ENCODE measurements at regions not wholly inside any gene's neighbourhood (a gene's known extent, or its start where the extent isn't known, plus 50 kb on each side); places are given as distances from the start of the nearest gene placed in this dataset.

DNA sequence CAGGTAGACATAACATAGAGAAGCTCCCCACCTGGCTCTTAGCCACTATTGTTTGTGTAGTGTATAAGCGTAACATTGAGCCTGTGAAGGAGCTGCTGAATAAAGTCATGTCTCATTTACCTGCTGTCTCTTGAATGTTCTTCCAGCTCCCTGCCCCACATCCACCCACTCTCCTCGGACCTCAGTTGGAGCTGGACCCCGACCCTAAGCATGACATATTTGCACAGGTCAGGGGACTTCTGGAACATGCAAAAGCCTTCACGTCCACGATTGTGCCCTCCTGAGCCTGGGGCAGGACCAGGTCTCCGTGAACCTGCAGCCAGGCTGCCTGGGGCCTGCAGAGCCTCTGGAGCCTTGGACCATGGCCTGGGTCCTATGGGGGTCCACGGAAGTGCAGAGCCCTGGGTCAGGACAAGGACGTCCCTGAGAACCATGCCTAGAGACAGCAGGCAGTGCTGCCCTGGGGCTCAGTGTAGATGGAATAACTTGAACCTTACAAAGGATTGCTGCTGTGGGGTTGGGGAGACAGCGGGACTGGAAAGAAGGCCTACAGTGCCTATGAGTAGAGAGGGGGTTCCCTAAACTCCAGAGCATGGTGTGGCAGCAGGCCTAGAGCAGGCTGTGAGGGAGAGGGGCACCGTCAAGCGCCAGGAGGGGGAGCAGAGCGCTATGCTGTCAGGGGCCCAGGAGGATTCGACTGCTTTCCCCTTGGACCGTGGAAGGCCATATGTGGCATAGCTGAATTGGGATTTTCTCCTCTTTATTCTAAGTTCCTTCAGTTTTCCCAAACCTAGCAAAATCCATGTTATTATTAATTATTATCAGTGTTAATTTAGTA, 99.9 kb upstream of the ZNF236 start:
- H3K27me3 ChIP-seq: no peaks in the 10 kb centered on the region
- no peak overlapping the region for H3K27ac ChIP-seq (replicated peaks in 1 of 4)
- intact Hi-C loops (cut with DNase I): no loop called here
- no peaks in the 10 kb centered on the region for H3K4me1 ChIP-seq
- no peak overlapping the region for H3K4me3 ChIP-seq
- no peak for DNase-seq (ENCODE audit: extremely low spot score)
- TF ChIP-seq, protein P1, sequence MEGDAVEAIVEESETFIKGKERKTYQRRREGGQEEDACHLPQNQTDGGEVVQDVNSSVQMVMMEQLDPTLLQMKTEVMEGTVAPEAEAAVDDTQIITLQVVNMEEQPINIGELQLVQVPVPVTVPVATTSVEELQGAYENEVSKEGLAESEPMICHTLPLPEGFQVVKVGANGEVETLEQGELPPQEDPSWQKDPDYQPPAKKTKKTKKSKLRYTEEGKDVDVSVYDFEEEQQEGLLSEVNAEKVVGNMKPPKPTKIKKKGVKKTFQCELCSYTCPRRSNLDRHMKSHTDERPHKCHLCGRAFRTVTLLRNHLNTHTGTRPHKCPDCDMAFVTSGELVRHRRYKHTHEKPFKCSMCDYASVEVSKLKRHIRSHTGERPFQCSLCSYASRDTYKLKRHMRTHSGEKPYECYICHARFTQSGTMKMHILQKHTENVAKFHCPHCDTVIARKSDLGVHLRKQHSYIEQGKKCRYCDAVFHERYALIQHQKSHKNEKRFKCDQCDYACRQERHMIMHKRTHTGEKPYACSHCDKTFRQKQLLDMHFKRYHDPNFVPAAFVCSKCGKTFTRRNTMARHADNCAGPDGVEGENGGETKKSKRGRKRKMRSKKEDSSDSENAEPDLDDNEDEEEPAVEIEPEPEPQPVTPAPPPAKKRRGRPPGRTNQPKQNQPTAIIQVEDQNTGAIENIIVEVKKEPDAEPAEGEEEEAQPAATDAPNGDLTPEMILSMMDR (IDR thresholded peaks at IDR 0.05): no peak
- TF ChIP-seq POLR2AphosphoS5 (IDR thresholded peaks at IDR 0.05): no peak
- TF ChIP-seq EP300 (IDR thresholded peaks at IDR 0.05): no peak
- TF ChIP-seq POLR2A (IDR thresholded peaks at IDR 0.05; ENCODE audit: low read depth): no peak
- H3K9me3 ChIP-seq: no peaks in the 10 kb centered on the region
- no peaks in the 10 kb centered on the region for H3K36me3 ChIP-seq
- WGBS: 96% methylated on average over 14 of the region's 14 CpGs

GRCh38 chr18:76721207-76721996, 101.0 kb upstream of the ZNF236 start:
- H3K9me3 ChIP-seq: no peaks in the 10 kb centered on the region
- H3K27me3 ChIP-seq: no peaks in the 10 kb centered on the region
- H3K36me3 ChIP-seq: no peaks in the 10 kb centered on the region
- WGBS: 84% methylated on average over 9 of the region's 9 CpGs
- no peak for DNase-seq (ENCODE audit: extremely low spot score)
- intact Hi-C loops (cut with DNase I): no loop called here
- H3K4me3 ChIP-seq: no peak overlapping the region
- no peaks in the 10 kb centered on the region for H3K4me1 ChIP-seq
- TF ChIP-seq, protein P1 (IDR thresholded peaks at IDR 0.05): no peak
- TF ChIP-seq POLR2A (IDR thresholded peaks at IDR 0.05; ENCODE audit: low read depth) (no peak), POLR2AphosphoS5 (IDR thresholded peaks at IDR 0.05) (no peak), EP300 (IDR thresholded peaks at IDR 0.05) (no peak)
- no peak overlapping the region for H3K27ac ChIP-seq (replicated peaks in 1 of 4)

GRCh38 chr18:76720683-76721082, 101.7 kb upstream of the ZNF236 start:
- Histone ChIP-seq H3K27ac (replicated peaks in 1 of 4) (no peak overlapping the region), H3K4me1 (no peaks in the 10 kb centered on the region), H3K27me3 (no peaks in the 10 kb centered on the region), H3K36me3 (no peaks in the 10 kb centered on the region), H3K4me3 (no peak overlapping the region), H3K9me3 (no peaks in the 10 kb centered on the region)
- no peak for DNase-seq (ENCODE audit: extremely low spot score)
- intact Hi-C loops (cut with DNase I): no loop called here
- WGBS: 81% methylated on average over 5 of the region's 5 CpGs
- TF ChIP-seq, protein P1 (IDR thresholded peaks at IDR 0.05): no peak
- no peak for TF ChIP-seq POLR2AphosphoS5 (IDR thresholded peaks at IDR 0.05)
- no peak for TF ChIP-seq POLR2A (IDR thresholded peaks at IDR 0.05; ENCODE audit: low read depth)
- TF ChIP-seq EP300 (IDR thresholded peaks at IDR 0.05): no peak

- no peak for TF ChIP-seq POLR2AphosphoS5 (IDR thresholded peaks at IDR 0.05)
- DNase-seq (ENCODE audit: extremely low spot score): no peak
- no peaks in the 10 kb centered on the region for H3K36me3 ChIP-seq
- 83% methylated on average over 16 of the region's 16 CpGs for WGBS
- H3K27ac ChIP-seq (replicated peaks in 1 of 4): no peak overlapping the region
- H3K4me3 ChIP-seq: no peak overlapping the region
- no peaks in the 10 kb centered on the region for H3K9me3 ChIP-seq
- intact Hi-C loops (cut with DNase I): no loop called here
- H3K4me1 ChIP-seq: no peaks in the 10 kb centered on the region
- no peaks in the 10 kb centered on the region for H3K27me3 ChIP-seq
Measured at GRCh38 chr18:76715012-76715610, 107.2 kb upstream of the ZNF236 start.

GRCh38 chr18:76713432-76713831, 108.9 kb upstream of the ZNF236 start:
- no peaks in the 10 kb centered on the region for H3K36me3 ChIP-seq
- over 99% methylated on average over 8 of the region's 8 CpGs for WGBS
- peaks cover 4 to 7% (median 5%) of the 10 kb centered on the region in 4 donors for H3K4me1 ChIP-seq
- intact Hi-C loops (cut with DNase I): no loop called here
- no peak for TF ChIP-seq POLR2AphosphoS5 (IDR thresholded peaks at IDR 0.05)
- TF ChIP-seq, protein P1 (IDR thresholded peaks at IDR 0.05): no peak
- TF ChIP-seq EP300 (IDR thresholded peaks at IDR 0.05): no peak
- TF ChIP-seq POLR2A (IDR thresholded peaks at IDR 0.05; ENCODE audit: low read depth): no peak
- no peak for DNase-seq (ENCODE audit: extremely low spot score)
- no peaks in the 10 kb centered on the region for H3K9me3 ChIP-seq
- H3K27ac ChIP-seq (replicated peaks in 1 of 4): no peak overlapping the region
- no peak overlapping the region for H3K4me3 ChIP-seq
- H3K27me3 ChIP-seq: no peaks in the 10 kb centered on the region
